ENCODE measurements at regions not wholly inside any gene's neighbourhood (a gene's known extent, or its start where the extent isn't known, plus 50 kb on each side); places are given as distances from the start of the nearest gene placed in this dataset.

DNA sequence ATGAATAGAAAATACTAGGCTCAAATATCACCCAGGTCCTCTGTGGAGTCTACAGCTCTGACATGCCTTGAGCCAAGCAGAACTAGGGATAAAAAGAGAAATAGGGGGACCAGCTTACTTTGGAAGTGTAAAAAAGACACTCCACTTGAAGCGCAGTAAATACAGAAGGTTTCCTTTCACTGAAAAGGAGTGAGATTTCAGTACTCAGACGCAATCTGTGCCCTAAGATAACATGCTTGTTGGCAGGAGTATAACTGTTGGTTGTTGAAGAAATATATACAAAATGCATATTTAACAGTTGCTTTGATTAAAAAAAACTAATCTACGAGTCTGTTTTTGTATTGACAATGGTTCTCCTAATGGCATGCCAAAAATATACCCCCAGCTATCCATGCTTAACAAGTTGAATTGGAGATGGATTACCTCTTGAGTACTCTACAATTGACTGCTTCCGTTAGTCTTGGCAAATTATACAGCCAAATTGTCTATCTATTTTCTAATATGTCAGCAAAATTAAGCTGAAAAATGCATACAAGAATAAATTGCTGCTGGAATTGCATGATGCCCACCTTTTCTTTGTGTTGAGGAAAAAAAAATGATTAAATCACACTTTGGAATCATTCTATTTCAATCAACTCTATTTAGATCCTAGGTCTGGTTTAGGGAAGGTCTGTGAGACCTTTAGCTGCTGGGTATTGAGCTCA lies 91.6 kb downstream of the FAT3 start:
- Histone ChIP-seq H3K4me2 (no peak overlapping the region), H3K4me1 (no peaks in the 10 kb centered on the region)

DNA sequence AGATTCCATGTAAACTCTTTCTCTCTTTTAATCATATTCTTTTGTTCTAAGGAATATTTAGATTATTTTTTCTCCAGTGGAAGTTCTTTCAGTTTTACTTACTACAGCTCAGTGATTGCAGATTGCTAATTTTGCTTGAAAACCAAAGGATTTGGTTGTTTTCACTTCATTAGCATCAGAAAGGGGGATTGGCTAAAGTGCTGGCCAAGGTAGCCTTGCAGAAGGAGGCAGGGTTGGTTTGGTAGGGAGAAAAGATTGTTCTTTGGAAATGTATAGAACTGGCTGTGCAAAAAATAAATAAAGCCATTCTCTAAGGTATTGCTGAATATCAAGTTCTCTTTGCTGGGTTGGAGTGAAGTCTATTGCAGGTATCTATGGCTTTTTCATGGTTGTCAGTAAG lies 92.6 kb downstream of the FAT3 start:
- Histone ChIP-seq H3K4me2 (no peak overlapping the region), H3K9me3 (no peaks in the 10 kb centered on the region), H3K27ac (no peak overlapping the region), H3K36me3 (no peaks in the 10 kb centered on the region), H4K20me1 (no peaks in the 10 kb centered on the region), H3K9ac (no peak overlapping the region), H3K4me1 (no peaks in the 10 kb centered on the region), H3K27me3 (no peaks in the 10 kb centered on the region), H3K4me3 (no peak overlapping the region)
- TF ChIP-seq Cebpa-rat (IDR thresholded peaks at IDR 0.05): no peak

More for the DNA sequence above, 91.6 kb downstream of the FAT3 start:
- Histone ChIP-seq H3K27ac (no peak overlapping the region), H3K4me3 (no peak overlapping the region), H4K20me1 (no peaks in the 10 kb centered on the region), H3K9ac (no peak overlapping the region), H3K9me3 (no peaks in the 10 kb centered on the region), H3K36me3 (no peaks in the 10 kb centered on the region), H3K27me3 (no peaks in the 10 kb centered on the region)
- TF ChIP-seq Cebpa-rat (IDR thresholded peaks at IDR 0.05): no peak

DNA sequence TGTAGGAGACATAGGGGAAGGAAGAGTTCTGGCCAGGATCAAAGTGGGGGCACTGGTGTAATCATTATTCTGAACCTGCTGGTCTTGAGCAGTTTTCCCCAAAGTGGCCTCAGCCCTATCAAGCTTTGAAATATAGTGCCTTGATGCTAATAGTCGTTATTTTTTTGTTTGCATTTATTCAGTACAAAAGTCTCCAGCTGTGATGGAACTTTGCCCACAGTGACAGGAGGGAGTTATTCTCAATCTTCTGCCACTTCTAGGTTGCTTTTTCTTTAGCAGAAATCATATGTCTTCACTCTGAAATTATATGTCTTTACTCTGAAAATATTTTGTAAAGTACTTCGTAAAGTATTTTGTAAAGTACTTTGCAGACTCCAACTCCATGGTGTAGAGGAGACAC lies 93.1 kb downstream of the FAT3 start:
- Histone ChIP-seq H3K27me3 (no peaks in the 10 kb centered on the region), H3K9me3 (no peaks in the 10 kb centered on the region), H4K20me1 (no peaks in the 10 kb centered on the region), H3K36me3 (no peaks in the 10 kb centered on the region), H3K27ac (no peak overlapping the region), H3K4me1 (no peaks in the 10 kb centered on the region), H3K4me2 (no peak overlapping the region), H3K9ac (no peak overlapping the region), H3K4me3 (no peak overlapping the region)
- no peak for TF ChIP-seq Cebpa-rat (IDR thresholded peaks at IDR 0.05)

DNA sequence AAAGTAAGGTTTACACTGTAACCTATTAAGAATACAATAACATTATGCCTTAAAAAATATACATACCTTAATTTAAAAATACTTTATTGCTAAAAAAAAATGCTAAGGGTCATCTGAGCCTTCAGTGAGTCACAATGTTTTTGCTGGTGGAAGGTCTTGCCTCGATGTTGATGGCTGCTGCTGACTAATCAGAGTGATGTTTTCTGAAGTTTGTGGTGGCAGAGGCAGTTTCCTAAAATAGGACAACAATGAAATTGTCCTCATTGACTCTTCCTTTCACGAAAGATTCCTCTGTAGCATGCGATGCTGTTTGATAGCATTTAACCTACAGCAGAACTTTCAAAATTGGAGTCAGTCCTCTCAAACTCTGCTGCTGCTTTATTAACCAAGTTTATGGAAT lies 97.6 kb downstream of the FAT3 start:
- no peaks in the 10 kb centered on the region for H3K4me1 ChIP-seq
- no peak overlapping the region for H3K4me2 ChIP-seq
- no peaks in the 10 kb centered on the region for H4K20me1 ChIP-seq
- no peaks in the 10 kb centered on the region for H3K36me3 ChIP-seq
- no peak overlapping the region for H3K4me3 ChIP-seq
- TF ChIP-seq Cebpa-rat (IDR thresholded peaks at IDR 0.05): no peak
- H3K27me3 ChIP-seq: no peaks in the 10 kb centered on the region
- no peak overlapping the region for H3K27ac ChIP-seq
- peaks cover 12% of the 10 kb centered on the region; the same call in 1 of the 2 replicates for H3K9me3 ChIP-seq
- no peak overlapping the region for H3K9ac ChIP-seq

DNA sequence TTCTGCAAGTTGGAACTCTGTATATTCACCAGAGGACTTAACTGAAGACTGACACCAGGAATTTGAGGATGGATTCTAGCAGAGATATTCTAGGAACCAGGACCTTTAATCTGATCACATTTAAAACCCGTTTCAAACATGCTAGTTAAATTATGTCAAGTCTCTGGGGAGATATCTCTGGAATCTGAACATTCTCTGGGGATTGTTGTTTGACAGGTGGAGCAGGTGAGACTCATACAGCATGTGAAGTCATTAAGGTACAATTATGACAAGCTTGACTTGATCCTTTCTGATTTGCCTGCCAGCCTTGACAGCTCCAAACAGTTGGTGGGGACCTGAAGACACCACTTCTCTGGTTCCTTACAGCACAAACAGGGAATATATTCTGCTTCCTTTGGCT lies 100.3 kb downstream of the FAT3 start:
- peaks cover 12% of the 10 kb centered on the region; the same call in 1 of the 2 replicates for H3K9me3 ChIP-seq
- TF ChIP-seq Cebpa-rat (IDR thresholded peaks at IDR 0.05): no peak
- no peaks in the 10 kb centered on the region for H4K20me1 ChIP-seq
- H3K36me3 ChIP-seq: no peaks in the 10 kb centered on the region
- H3K27me3 ChIP-seq: no peaks in the 10 kb centered on the region
- no peak overlapping the region for H3K9ac ChIP-seq
- no peaks in the 10 kb centered on the region for H3K4me1 ChIP-seq
- no peak overlapping the region for H3K4me2 ChIP-seq
- no peak overlapping the region for H3K27ac ChIP-seq
- H3K4me3 ChIP-seq: no peak overlapping the region

DNA sequence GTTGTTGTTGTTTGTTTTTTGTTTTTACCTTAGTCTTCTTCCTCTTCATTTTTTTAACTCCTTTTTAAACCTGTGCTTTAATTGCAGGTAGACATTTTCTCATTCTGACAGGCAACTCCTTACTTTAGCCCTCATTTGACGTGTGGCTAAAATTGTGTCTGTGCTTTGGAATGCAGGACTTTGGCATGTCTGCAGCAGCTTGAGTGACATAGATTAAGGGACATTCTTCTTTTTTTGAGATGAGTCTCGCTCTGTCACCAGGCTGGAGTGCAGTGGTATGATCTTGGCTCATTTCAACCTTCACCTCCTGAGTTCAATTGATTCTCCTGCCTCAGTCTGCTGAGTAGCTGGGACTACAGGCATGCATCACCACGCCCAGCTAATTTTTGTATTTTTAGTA lies 100.8 kb downstream of the FAT3 start:
- Histone ChIP-seq H3K27me3 (no peaks in the 10 kb centered on the region), H3K9me3 (peaks cover 12% of the 10 kb centered on the region; the same call in 1 of the 2 replicates), H3K4me3 (no peak overlapping the region), H3K4me2 (no peak overlapping the region), H3K9ac (no peak overlapping the region), H4K20me1 (no peaks in the 10 kb centered on the region), H3K27ac (no peak overlapping the region), H3K4me1 (no peaks in the 10 kb centered on the region), H3K36me3 (no peaks in the 10 kb centered on the region)
- TF ChIP-seq Cebpa-rat (IDR thresholded peaks at IDR 0.05): no peak

DNA sequence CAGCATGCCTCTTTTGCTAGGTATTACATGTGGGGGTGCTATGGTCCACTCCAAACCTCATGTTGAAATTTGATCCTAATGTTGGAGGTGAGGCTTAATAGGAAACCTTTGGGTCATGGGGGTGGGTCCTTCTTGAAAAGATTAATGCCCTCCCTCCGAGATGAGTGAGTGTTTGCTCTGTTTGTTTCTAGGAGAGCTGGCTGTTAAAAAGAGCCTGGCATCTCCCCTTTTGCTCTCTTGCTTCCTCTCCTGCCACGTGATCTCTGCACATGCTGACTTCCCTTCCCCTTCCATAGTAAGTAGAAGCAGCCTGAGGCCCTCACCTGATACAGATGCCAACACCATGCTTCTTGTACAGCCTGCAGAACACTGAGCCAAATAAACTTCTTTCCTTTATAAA lies 104.5 kb downstream of the FAT3 start:
- no peak for TF ChIP-seq Cebpa-rat (IDR thresholded peaks at IDR 0.05)
- H3K4me2 ChIP-seq: no peak overlapping the region
- H3K27me3 ChIP-seq: no peaks in the 10 kb centered on the region
- H4K20me1 ChIP-seq: no peaks in the 10 kb centered on the region
- no peaks in the 10 kb centered on the region for H3K36me3 ChIP-seq
- H3K4me3 ChIP-seq: no peak overlapping the region
- no peak overlapping the region for H3K27ac ChIP-seq
- H3K9ac ChIP-seq: no peak overlapping the region
- H3K9me3 ChIP-seq: no peaks in the 10 kb centered on the region
- H3K4me1 ChIP-seq: no peaks in the 10 kb centered on the region

DNA sequence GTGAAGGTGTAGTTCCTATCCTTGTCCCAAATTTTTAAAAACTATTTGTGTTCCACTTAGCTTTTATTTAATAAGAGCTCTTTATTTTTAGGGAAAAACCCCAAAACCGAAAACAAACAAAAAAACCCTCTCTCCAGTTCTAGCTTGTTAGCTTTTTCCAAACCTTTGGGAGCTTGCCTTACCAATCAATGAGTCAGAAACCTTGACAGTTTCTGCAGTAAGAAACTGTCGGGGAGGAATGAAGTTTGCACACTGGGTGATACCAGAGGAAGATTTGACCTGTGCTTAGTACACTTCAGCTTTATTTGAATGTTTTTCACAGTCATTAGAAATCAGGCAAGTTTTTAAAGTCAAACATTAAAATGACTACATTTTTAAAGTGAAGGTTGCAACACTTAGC lies 105.0 kb downstream of the FAT3 start:
- Histone ChIP-seq H3K4me3 (no peak overlapping the region), H3K4me1 (no peaks in the 10 kb centered on the region), H3K9ac (no peak overlapping the region), H3K4me2 (no peak overlapping the region), H3K9me3 (no peaks in the 10 kb centered on the region), H4K20me1 (no peaks in the 10 kb centered on the region), H3K36me3 (no peaks in the 10 kb centered on the region), H3K27me3 (no peaks in the 10 kb centered on the region), H3K27ac (no peak overlapping the region)
- no peak for TF ChIP-seq Cebpa-rat (IDR thresholded peaks at IDR 0.05)

DNA sequence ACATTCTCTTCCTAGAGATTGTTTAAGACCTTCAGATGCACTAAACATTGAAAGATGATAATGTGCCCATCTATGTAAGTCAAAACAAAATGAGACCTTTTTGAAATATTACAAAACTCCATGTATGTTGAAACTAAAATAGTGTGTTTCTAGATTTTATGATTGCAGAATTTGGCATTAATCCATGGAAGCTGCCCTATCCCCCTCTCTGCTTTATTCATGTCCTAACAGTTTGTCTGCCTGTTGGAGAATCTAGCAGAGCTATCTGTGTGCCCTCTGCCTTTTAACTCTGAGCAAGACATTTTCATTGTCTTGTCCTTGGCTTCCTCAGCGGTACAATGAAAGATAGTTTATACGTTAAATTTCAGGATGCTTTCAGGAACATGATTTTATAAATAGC lies 105.5 kb downstream of the FAT3 start:
- no peaks in the 10 kb centered on the region for H3K4me1 ChIP-seq
- H4K20me1 ChIP-seq: no peaks in the 10 kb centered on the region
- TF ChIP-seq Cebpa-rat (IDR thresholded peaks at IDR 0.05): no peak
- no peak overlapping the region for H3K27ac ChIP-seq
- H3K4me3 ChIP-seq: no peak overlapping the region
- no peaks in the 10 kb centered on the region for H3K9me3 ChIP-seq
- no peak overlapping the region for H3K9ac ChIP-seq
- no peaks in the 10 kb centered on the region for H3K36me3 ChIP-seq
- H3K4me2 ChIP-seq: no peak overlapping the region
- H3K27me3 ChIP-seq: no peaks in the 10 kb centered on the region

DNA sequence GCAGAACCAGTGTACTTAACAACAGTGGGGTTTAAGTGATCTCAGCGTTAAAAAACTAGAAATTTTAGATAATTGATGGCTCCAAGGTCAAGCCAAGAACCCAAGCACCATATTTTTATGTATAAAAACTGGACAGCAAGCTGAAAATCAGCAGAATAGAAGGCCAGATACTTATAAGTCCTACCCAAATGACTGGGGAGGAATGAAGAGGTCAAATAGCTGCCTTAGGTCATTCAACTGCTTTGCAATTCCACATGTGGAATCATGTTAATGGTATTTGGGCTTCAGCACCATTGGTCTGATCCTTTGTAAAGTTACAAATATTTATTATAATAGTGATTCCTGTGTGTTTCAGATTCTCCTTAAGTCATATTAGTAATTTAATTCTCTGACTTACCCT lies 108.4 kb downstream of the FAT3 start:
- TF ChIP-seq Cebpa-rat (IDR thresholded peaks at IDR 0.05): no peak
- Histone ChIP-seq H3K4me2 (no peak overlapping the region), H3K4me1 (no peaks in the 10 kb centered on the region), H3K27me3 (no peaks in the 10 kb centered on the region), H3K9me3 (no peaks in the 10 kb centered on the region), H3K36me3 (no peaks in the 10 kb centered on the region), H3K27ac (no peak overlapping the region), H4K20me1 (no peaks in the 10 kb centered on the region), H3K9ac (no peak overlapping the region), H3K4me3 (no peak overlapping the region)

DNA sequence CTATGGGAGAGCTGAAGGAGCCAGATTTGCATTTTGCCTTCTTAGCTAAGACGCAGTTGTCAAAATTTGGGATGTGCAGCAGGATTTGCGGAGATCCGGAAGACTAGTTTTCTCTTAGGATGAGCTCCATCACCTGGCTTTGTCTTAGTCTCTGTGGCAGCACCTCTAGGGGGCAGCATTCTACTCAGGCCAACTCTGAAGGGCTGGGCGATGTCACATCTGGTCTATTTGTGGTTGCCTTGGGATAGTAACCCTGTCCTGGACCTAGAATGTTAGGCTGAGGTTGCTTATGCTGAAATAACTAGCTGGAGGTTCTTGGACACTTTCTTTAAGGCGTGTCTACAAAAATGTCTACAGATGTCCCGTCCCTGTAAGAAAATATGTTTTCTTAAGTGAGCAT lies 116.2 kb downstream of the FAT3 start:
- TF ChIP-seq Cebpa-rat (IDR thresholded peaks at IDR 0.05): no peak
- H3K4me2 ChIP-seq: no peak overlapping the region
- no peak overlapping the region for H3K4me3 ChIP-seq
- H4K20me1 ChIP-seq: no peaks in the 10 kb centered on the region
- H3K27me3 ChIP-seq: no peaks in the 10 kb centered on the region
- no peaks in the 10 kb centered on the region for H3K9me3 ChIP-seq
- no peaks in the 10 kb centered on the region for H3K4me1 ChIP-seq
- no peaks in the 10 kb centered on the region for H3K36me3 ChIP-seq
- no peak overlapping the region for H3K27ac ChIP-seq
- no peak overlapping the region for H3K9ac ChIP-seq

All from BLaER1 (cell line).